IMR-90 (cell line): ENCODE measurements at regions not wholly inside any gene's neighbourhood (a gene's known extent, or its start where the extent isn't known, plus 50 kb on each side); places are given as distances from the start of the nearest gene placed in this dataset.

Source experiments
- ATAC-seq: fragments of 200-7000 bp; cut with Tn5 transposase; 2 replicates; pipeline ENCODE4 v1.9.1; 2020; ENCODE audit warnings: low read depth, mild to moderate bottlenecking, moderate library complexity
- BruUV-seq: library from RNA; stranded (reverse); fragments of 400-500 nt; replicated peaks from 2 replicates; lab custom pipeline; 2021; lab: Mats Ljungman, UMichigan
- CTCF ChIA-PET: fragments of 300-600 bp; formaldehyde crosslinking; extraction: SDS; loops from one replicate; lab custom pipeline; 2021; ENCODE audit warnings: antibody characterized with exemption; lab: Yijun Ruan, JAX
- POLR2A ChIA-PET: fragments of 300-600 bp; sonication (Branson Sonifier 250); formaldehyde crosslinking; loops from one replicate; lab custom pipeline; 2022; ENCODE audit warnings: antibody characterized with exemption; ENCODE audit not compliant: unreplicated experiment; lab: Charles Lee
- DNase-seq: peaks from one replicate; pipeline ENCODE4 v3.0.0; 2013
- H2AFZ ChIP-seq: replicated peaks from 2 replicates; pipeline ENCODE3; 2013; ENCODE audit warnings: low read length, mild to moderate bottlenecking; ENCODE audit not compliant: poor library complexity
- H2AK5ac ChIP-seq: 2 replicates; pipeline ENCODE4 v1.6.1; 2013; ENCODE audit warnings: low read depth, low read length, inconsistent platforms
- H2AK9ac ChIP-seq: replicated peaks from 2 replicates; pipeline ENCODE3; 2013; ENCODE audit warnings: mild to moderate bottlenecking, low read depth, low read length, moderate library complexity; ENCODE audit not compliant: poor library complexity
- H2BK120ac ChIP-seq: 2 replicates; pipeline ENCODE4 v1.6.1; 2013; ENCODE audit warnings: low read depth, low read length, inconsistent platforms
- H2BK15ac ChIP-seq: 3 replicates; pipeline ENCODE4 v1.6.1; 2013; ENCODE audit warnings: low read depth, low read length, inconsistent platforms
- H2BK20ac ChIP-seq: 2 replicates; pipeline ENCODE4 v1.6.1; 2013; ENCODE audit warnings: low read depth, mild to moderate bottlenecking, inconsistent platforms, low read length, moderate library complexity
- H2BK5ac ChIP-seq: 2 replicates; pipeline ENCODE4 v1.6.1; 2013; ENCODE audit warnings: mild to moderate bottlenecking, low read depth, low read length, inconsistent platforms; ENCODE audit not compliant: poor library complexity, severe bottlenecking
- H3K14ac ChIP-seq: replicated peaks from 2 replicates; pipeline ENCODE4 v1.6.1; 2013; ENCODE audit warnings: low read depth, low read length, inconsistent platforms
- H3K18ac ChIP-seq: 2 replicates; pipeline ENCODE4 v1.6.1; 2013; ENCODE audit warnings: low read depth, low read length, control low read depth
- H3K23ac ChIP-seq: 2 replicates; pipeline ENCODE4 v1.6.1; 2013; ENCODE audit warnings: low read depth, low read length, inconsistent platforms
- H3K27ac ChIP-seq: 2 replicates; pipeline ENCODE4 v1.5.1; 2013; ENCODE audit warnings: mild to moderate bottlenecking, control low read depth, low read length; ENCODE audit not compliant: insufficient read depth
- H3K27me3 ChIP-seq: 2 replicates; pipeline ENCODE4 v1.6.1; 2013; ENCODE audit warnings: low read length; ENCODE audit not compliant: control insufficient read depth, insufficient read depth
- H3K36me3 ChIP-seq: 2 replicates; pipeline ENCODE4 v1.6.1; 2013; ENCODE audit warnings: low read length, mixed read lengths; ENCODE audit not compliant: control insufficient read depth, insufficient read depth
- H3K4ac ChIP-seq: 2 replicates; pipeline ENCODE4 v1.6.1; 2013; ENCODE audit warnings: low read depth, low read length, inconsistent platforms
- H3K4me1 ChIP-seq: 2 replicates; pipeline ENCODE4 v1.6.1; 2013; ENCODE audit warnings: low read length, mixed read lengths; ENCODE audit not compliant: control insufficient read depth, insufficient read depth
- H3K4me2 ChIP-seq: 2 replicates; pipeline ENCODE4 v1.6.1; 2013; ENCODE audit warnings: low read depth, mild to moderate bottlenecking, control low read depth, low read length, moderate library complexity
- H3K4me3 ChIP-seq: 2 replicates; pipeline ENCODE4 v1.5.1; 2013; ENCODE audit warnings: low read depth, mild to moderate bottlenecking, control low read depth, low read length, moderate library complexity; ENCODE audit not compliant: insufficient read depth
- H3K56ac ChIP-seq: 2 replicates; pipeline ENCODE4 v1.6.1; 2013; ENCODE audit warnings: low read length, inconsistent platforms; ENCODE audit not compliant: insufficient read depth; ENCODE audit errors: extremely low read depth
- H3K79me1 ChIP-seq, 2 experiments: 2 replicates each; pipeline ENCODE4 v1.6.1; 2013; ENCODE audit warnings: low read length in 2 of 2, inconsistent platforms in 1 of 2, low read depth in 1 of 2
- H3K9ac ChIP-seq: 2 replicates; pipeline ENCODE4 v1.6.1; 2013; ENCODE audit warnings: low read depth, low read length, control low read depth
- H3K9me1 ChIP-seq: 2 replicates; pipeline ENCODE4 v1.6.1; 2013; ENCODE audit warnings: low read length, inconsistent platforms; ENCODE audit not compliant: insufficient read depth
- H3K9me3 ChIP-seq: 2 replicates; pipeline ENCODE4 v1.6.1; 2013; ENCODE audit warnings: low read length; ENCODE audit not compliant: control insufficient read depth, insufficient read depth
- H4K20me1 ChIP-seq: 2 replicates; pipeline ENCODE4 v1.6.1; 2013; ENCODE audit warnings: low read length, inconsistent platforms; ENCODE audit not compliant: insufficient read depth
- H4K5ac ChIP-seq: 2 replicates; pipeline ENCODE4 v1.6.1; 2013; ENCODE audit warnings: mild to moderate bottlenecking, low read depth, low read length, control low read depth
- H4K8ac ChIP-seq, 2 experiments: 2 replicates each; pipeline ENCODE4 v1.6.1; 2013; ENCODE audit warnings: low read depth in 2 of 2, low read length in 2 of 2, control low read depth in 1 of 2, inconsistent platforms in 1 of 2
- H4K91ac ChIP-seq: 2 replicates; pipeline ENCODE4 v1.6.1; 2013; ENCODE audit warnings: low read depth, low read length, inconsistent platforms; ENCODE audit not compliant: insufficient read depth
- BHLHE40 ChIP-seq: fragments of 150-350 bp; IDR thresholded peaks from 2 replicates; pipeline ENCODE4 v1.6.1; 2016; ENCODE audit warnings: mild to moderate bottlenecking, low read depth, low read length
- CEBPB ChIP-seq: IDR thresholded peaks from 2 replicates; pipeline ENCODE4 v1.6.1; 2012; ENCODE audit warnings: low read depth, low read length, improper control_type of control experiment
- CHD1 ChIP-seq: IDR thresholded peaks from 2 replicates; pipeline ENCODE4 v1.6.1; 2012; ENCODE audit warnings: low read depth, low read length, improper control_type of control experiment
- FOS ChIP-seq: fragments of 150-350 bp; IDR thresholded peaks from 2 replicates; pipeline ENCODE4 v1.6.1; 2016; ENCODE audit warnings: low read depth, low read length
- MAZ ChIP-seq: IDR thresholded peaks from 2 replicates; pipeline ENCODE4 v1.6.1; 2012; ENCODE audit warnings: low read depth, mild to moderate bottlenecking, low read length, improper control_type of control experiment, moderate library complexity, borderline replicate concordance
- NFE2L2 ChIP-seq: fragments of 150-350 bp; IDR thresholded peaks from 2 replicates; pipeline ENCODE4 v1.6.1; 2016; ENCODE audit warnings: low read depth, mild to moderate bottlenecking, low read length
- RAD21 ChIP-seq: IDR thresholded peaks from 2 replicates; pipeline ENCODE4 v1.6.1; 2012; ENCODE audit warnings: low read length, improper control_type of control experiment
- RCOR1 ChIP-seq: IDR thresholded peaks from 2 replicates; pipeline ENCODE4 v1.6.1; 2012; ENCODE audit warnings: mild to moderate bottlenecking, low read length, improper control_type of control experiment; ENCODE audit not compliant: insufficient replicate concordance
- RFX5 ChIP-seq: IDR thresholded peaks from 2 replicates; pipeline ENCODE4 v1.8.0; 2012; ENCODE audit warnings: low read depth, mild to moderate bottlenecking, low read length, moderate library complexity
- USF2 ChIP-seq: fragments of 150-350 bp; IDR thresholded peaks from 2 replicates; pipeline ENCODE4 v1.6.1; 2017; ENCODE audit warnings: mild to moderate bottlenecking, antibody characterized with exemption, low read length, low read depth
- WGBS, 2 experiments: methylation state at CpG; one replicate each; pipeline versions ENCODE4 v1.1.5 to v1.1.7; 2013; ENCODE audit warnings: missing lambda C conversion rate in 2 of 2; ENCODE audit not compliant: insufficient read length in 1 of 2; ENCODE audit errors: extremely low coverage in 2 of 2; 5-methylcytosine and 5-hydroxymethylcytosine counted together
- dilution Hi-C: fragments of 300-500 bp; cut with HindIII; formaldehyde crosslinking; loops from one replicate; pipeline ENCODE4 v1.14.3; 2018; ENCODE audit warnings: low sequenced_read_pairs; ENCODE audit not compliant: unreplicated experiment
- in situ Hi-C: fragments of 300-500 bp; cut with MboI; formaldehyde crosslinking; loops from 3 replicates; pipeline ENCODE4 v1.14.3; 2019; ENCODE audit warnings: low sequenced_read_pairs, inconsistent platforms, mixed read lengths
- intact Hi-C: fragments of 100-400 bp; cut with micrococcal nuclease; formaldehyde crosslinking; loops from 2 replicates; pipeline ENCODE4 v1.10.0; 2022

- 20% methylated on average over 2 of the region's 8 CpGs; no CpG with 5 or more reads in 1 of the 2 experiments for WGBS, 2 experiments
- POLR2A ChIA-PET: no interaction called here
Observed at GRCh38 chr20:11982955-11983470, 65.3 kb downstream of the BTBD3 start.

More at GRCh38 chr20:11982955-11983470, 65.3 kb downstream of the BTBD3 start:
- no peak overlapping the region for H2BK20ac ChIP-seq
- no peaks in the 10 kb centered on the region for H3K36me3 ChIP-seq
- H2AK9ac ChIP-seq: no peak overlapping the region
- no peak overlapping the region for H4K8ac ChIP-seq
- no peak overlapping the region for H2BK120ac ChIP-seq
- no peak overlapping the region for H3K27ac ChIP-seq
- H3K4ac ChIP-seq: no peak overlapping the region
- no peak overlapping the region for H3K18ac ChIP-seq
- H3K56ac ChIP-seq: no peak overlapping the region
- no peak overlapping the region for H4K5ac ChIP-seq
- no peaks in the 10 kb centered on the region for H3K79me1 ChIP-seq
- H3K4me3 ChIP-seq: no peak overlapping the region
- H3K9me3 ChIP-seq: no peaks in the 10 kb centered on the region
- H4K20me1 ChIP-seq: no peaks in the 10 kb centered on the region
- H2BK5ac ChIP-seq: no peak overlapping the region
- no peak overlapping the region for H3K4me2 ChIP-seq
- no peaks in the 10 kb centered on the region for H3K9me1 ChIP-seq
- H4K91ac ChIP-seq: no peak overlapping the region
- no peak overlapping the region for H2BK15ac ChIP-seq
- no peak overlapping the region for H2AFZ ChIP-seq
- no peaks in the 10 kb centered on the region for H3K4me1 ChIP-seq
- no TSS peak for BruUV-seq
- in situ Hi-C loops: no loop called here
- TF ChIP-seq MAZ (no peak), FOS (no peak), NFE2L2 (no peak), BHLHE40 (no peak), RAD21 (no peak), CHD1 (no peak), USF2 (no peak), CEBPB (no peak), RFX5 (no peak), RCOR1 (no peak)
- no peak overlapping the region for H3K9ac ChIP-seq
- ATAC-seq: no peak
- no peak overlapping the region for H3K14ac ChIP-seq
- intact Hi-C loops: no loop called here
- dilution Hi-C loops: no loop called here
- CTCF ChIA-PET: no interaction called here
- no peak overlapping the region for H2AK5ac ChIP-seq
- no peak overlapping the region for H3K23ac ChIP-seq
- peaks cover 9% of the 10 kb centered on the region for H3K27me3 ChIP-seq
- no peak for DNase-seq
